ENCODE measurements at regions not wholly inside any gene's neighbourhood (a gene's known extent, or its start where the extent isn't known, plus 50 kb on each side); places are given as distances from the start of the nearest gene placed in this dataset.

GRCh38 chr14:98154254-98154653 is 1117.7 kb downstream of the BCL11B start:
- DNase-seq = no peak

- DNase-seq = no peak
These were observed 1115.6 kb downstream of the BCL11B start for GRCh38 chr14:98156411-98156810.

GRCh38 chr14:98160901-98161300 is 1111.1 kb downstream of the BCL11B start:
- no peak for DNase-seq

- no peak for DNase-seq
These were observed 1110.6 kb downstream of the BCL11B start for GRCh38 chr14:98161356-98161755.

GRCh38 chr14:98162856-98163805 is 1108.9 kb downstream of the BCL11B start:
- DNase-seq = no peak

- DNase-seq = no peak
These were observed 1108.1 kb downstream of the BCL11B start for GRCh38 chr14:98163873-98164272.

- no peak for DNase-seq
These were observed 1106.0 kb downstream of the BCL11B start for GRCh38 chr14:98165976-98166375.

GRCh38 chr14:98167275-98167674 is 1104.7 kb downstream of the BCL11B start:
- DNase-seq = no peak

GRCh38 chr14:98167705-98168104 is 1104.3 kb downstream of the BCL11B start:
- DNase-seq = no peak

GRCh38 chr14:98168211-98168985 is 1103.6 kb downstream of the BCL11B start:
- no peak for DNase-seq

GRCh38 chr14:98169170-98169587 is 1102.8 kb downstream of the BCL11B start:
- peak; percentile 53 for DNase-seq

GRCh38 chr14:98170575-98170974 is 1101.4 kb downstream of the BCL11B start:
- no peak for DNase-seq

GRCh38 chr14:98171654-98172053 is 1100.3 kb downstream of the BCL11B start:
- DNase-seq = no peak

GRCh38 chr14:98172243-98172778 is 1099.7 kb downstream of the BCL11B start:
- no peak for DNase-seq

GRCh38 chr14:98173305-98173704 is 1098.7 kb downstream of the BCL11B start:
- peak; percentile 40 for DNase-seq

GRCh38 chr14:98174041-98174440 is 1098.0 kb downstream of the BCL11B start:
- peak; percentile 45 for DNase-seq

- DNase-seq = no peak
These were observed 1096.6 kb downstream of the BCL11B start for GRCh38 chr14:98175436-98175835.

- DNase-seq = no peak
These were observed 1096.1 kb downstream of the BCL11B start for GRCh38 chr14:98175881-98176280.

GRCh38 chr14:98176892-98177291 is 1095.1 kb downstream of the BCL11B start:
- DNase-seq = peak; percentile 51

- peak; percentile 83 for DNase-seq
These were observed 1094.4 kb downstream of the BCL11B start for GRCh38 chr14:98177551-98177950.

GRCh38 chr14:98181241-98181640 is 1090.8 kb downstream of the BCL11B start:
- DNase-seq = no peak

GRCh38 chr14:98181768-98182167 is 1090.2 kb downstream of the BCL11B start:
- no peak for DNase-seq

GRCh38 chr14:98182393-98183055 is 1089.5 kb downstream of the BCL11B start:
- DNase-seq = peak; percentile 70

Data from stimulated activated CD4-positive, alpha-beta T cell treated with anti-CD3 and anti-CD28 coated beads, Interleukin-4, amount 100 ng/mL, for 24 hours (primary cell).